Inflammatory macrophage treated with lipopolysaccharide for 4 hours (primary cell): ENCODE measurements at regions not wholly inside any gene's neighbourhood (a gene's known extent, or its start where the extent isn't known, plus 50 kb on each side); places are given as distances from the start of the nearest gene placed in this dataset.
A peak's percentile ranks its signal among the peaks of the same experiment; 100 is the strongest.
"Not testable (repeated sequence)": the region's sequence is repeated elsewhere in the genome, so short reads cannot be mapped to it uniquely, and the experiment has no call there.

ENCODE experiments used
- DNase-seq: peaks from one replicate; pipeline ENCODE4 v3.0.0-alpha.2; 2020

- DNase-seq: no peak
Observed at GRCh38 chr11:130526846-130527245, 78.4 kb downstream of the ADAMTS15 start.

GRCh38 chr11:130527636-130528297 lies 79.3 kb downstream of the ADAMTS15 start:
- DNase-seq: peak; percentile 48

GRCh38 chr11:130528298-130529261 lies 80.1 kb downstream of the ADAMTS15 start:
- no peak for DNase-seq

- DNase-seq: no peak
Observed at GRCh38 chr11:130529366-130529765, 80.9 kb downstream of the ADAMTS15 start.

GRCh38 chr11:130531061-130531460 lies 82.6 kb downstream of the ADAMTS15 start:
- DNase-seq: no peak

GRCh38 chr11:130533113-130533798 lies 84.8 kb downstream of the ADAMTS15 start:
- no peak for DNase-seq

- DNase-seq: no peak
Observed at GRCh38 chr11:130533871-130534270, 85.4 kb downstream of the ADAMTS15 start.

- no peak for DNase-seq
Observed at GRCh38 chr11:130534551-130534950, 86.1 kb downstream of the ADAMTS15 start.

GRCh38 chr11:130535520-130535919 lies 87.1 kb downstream of the ADAMTS15 start:
- no peak for DNase-seq

- DNase-seq: no peak
Observed at GRCh38 chr11:130536106-130537040, 87.9 kb downstream of the ADAMTS15 start.

- DNase-seq: not testable (repeated sequence)
Observed at GRCh38 chr11:130539680-130540079, 91.2 kb downstream of the ADAMTS15 start.

- DNase-seq: no peak
Observed at GRCh38 chr11:130544266-130544665, 95.8 kb downstream of the ADAMTS15 start.

- no peak for DNase-seq
Observed at GRCh38 chr11:130545449-130546072, 97.1 kb downstream of the ADAMTS15 start.

GRCh38 chr11:130546438-130546837 lies 98.0 kb downstream of the ADAMTS15 start:
- DNase-seq: no peak

- no peak for DNase-seq
Observed at GRCh38 chr11:130546901-130547694, 98.7 kb downstream of the ADAMTS15 start.

- DNase-seq: no peak
Observed at GRCh38 chr11:130547761-130548490, 99.5 kb downstream of the ADAMTS15 start.

- DNase-seq: no peak
Observed at GRCh38 chr11:130548491-130548833, 100.0 kb downstream of the ADAMTS15 start.

GRCh38 chr11:130549393-130549999 lies 101.1 kb downstream of the ADAMTS15 start:
- DNase-seq: no peak

- DNase-seq: peak; percentile 25
Observed at GRCh38 chr11:130550150-130550549, 101.7 kb downstream of the ADAMTS15 start.

- no peak for DNase-seq
Observed at GRCh38 chr11:130550984-130551383, 102.5 kb downstream of the ADAMTS15 start.
